ENCODE measurements at regions not wholly inside any gene's neighbourhood (a gene's known extent, or its start where the extent isn't known, plus 50 kb on each side); places are given as distances from the start of the nearest gene placed in this dataset.

- in situ Hi-C loops (cut with HindIII; ENCODE audit: low pct_unique_long_range_greater_than_20kb, low sequenced_read_pairs) (no loop called here), intact Hi-C loops (cut with micrococcal nuclease; ENCODE audit: unreplicated experiment) (no loop called here)
- H3K4me1 ChIP-seq (ENCODE audit: control insufficient read depth, insufficient read depth, low read length): no peaks in the 10 kb centered on the region
- no peak overlapping the region for H3K4me3 ChIP-seq (ENCODE audit: low read depth in 2 of 2, low read length in 2 of 2)
- TF ChIP-seq SIN3A (IDR thresholded peaks at IDR 0.05; ENCODE audit: borderline replicate concordance, insufficient read depth, low read depth, low read length) (no peak), TCF7L2 (IDR thresholded peaks at IDR 0.05; ENCODE audit: low read depth, low read length) (no peak), POLR2AphosphoS5 (IDR thresholded peaks at IDR 0.05; ENCODE audit: low read depth, low read length) (no peak)
- TF ChIP-seq, protein P1, sequence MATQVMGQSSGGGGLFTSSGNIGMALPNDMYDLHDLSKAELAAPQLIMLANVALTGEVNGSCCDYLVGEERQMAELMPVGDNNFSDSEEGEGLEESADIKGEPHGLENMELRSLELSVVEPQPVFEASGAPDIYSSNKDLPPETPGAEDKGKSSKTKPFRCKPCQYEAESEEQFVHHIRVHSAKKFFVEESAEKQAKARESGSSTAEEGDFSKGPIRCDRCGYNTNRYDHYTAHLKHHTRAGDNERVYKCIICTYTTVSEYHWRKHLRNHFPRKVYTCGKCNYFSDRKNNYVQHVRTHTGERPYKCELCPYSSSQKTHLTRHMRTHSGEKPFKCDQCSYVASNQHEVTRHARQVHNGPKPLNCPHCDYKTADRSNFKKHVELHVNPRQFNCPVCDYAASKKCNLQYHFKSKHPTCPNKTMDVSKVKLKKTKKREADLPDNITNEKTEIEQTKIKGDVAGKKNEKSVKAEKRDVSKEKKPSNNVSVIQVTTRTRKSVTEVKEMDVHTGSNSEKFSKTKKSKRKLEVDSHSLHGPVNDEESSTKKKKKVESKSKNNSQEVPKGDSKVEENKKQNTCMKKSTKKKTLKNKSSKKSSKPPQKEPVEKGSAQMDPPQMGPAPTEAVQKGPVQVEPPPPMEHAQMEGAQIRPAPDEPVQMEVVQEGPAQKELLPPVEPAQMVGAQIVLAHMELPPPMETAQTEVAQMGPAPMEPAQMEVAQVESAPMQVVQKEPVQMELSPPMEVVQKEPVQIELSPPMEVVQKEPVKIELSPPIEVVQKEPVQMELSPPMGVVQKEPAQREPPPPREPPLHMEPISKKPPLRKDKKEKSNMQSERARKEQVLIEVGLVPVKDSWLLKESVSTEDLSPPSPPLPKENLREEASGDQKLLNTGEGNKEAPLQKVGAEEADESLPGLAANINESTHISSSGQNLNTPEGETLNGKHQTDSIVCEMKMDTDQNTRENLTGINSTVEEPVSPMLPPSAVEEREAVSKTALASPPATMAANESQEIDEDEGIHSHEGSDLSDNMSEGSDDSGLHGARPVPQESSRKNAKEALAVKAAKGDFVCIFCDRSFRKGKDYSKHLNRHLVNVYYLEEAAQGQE (IDR thresholded peaks at IDR 0.05; ENCODE audit: insufficient read depth in 1 of 2, low read depth in 2 of 2, low read length in 1 of 2): no peak
- TF ChIP-seq, protein P2, sequence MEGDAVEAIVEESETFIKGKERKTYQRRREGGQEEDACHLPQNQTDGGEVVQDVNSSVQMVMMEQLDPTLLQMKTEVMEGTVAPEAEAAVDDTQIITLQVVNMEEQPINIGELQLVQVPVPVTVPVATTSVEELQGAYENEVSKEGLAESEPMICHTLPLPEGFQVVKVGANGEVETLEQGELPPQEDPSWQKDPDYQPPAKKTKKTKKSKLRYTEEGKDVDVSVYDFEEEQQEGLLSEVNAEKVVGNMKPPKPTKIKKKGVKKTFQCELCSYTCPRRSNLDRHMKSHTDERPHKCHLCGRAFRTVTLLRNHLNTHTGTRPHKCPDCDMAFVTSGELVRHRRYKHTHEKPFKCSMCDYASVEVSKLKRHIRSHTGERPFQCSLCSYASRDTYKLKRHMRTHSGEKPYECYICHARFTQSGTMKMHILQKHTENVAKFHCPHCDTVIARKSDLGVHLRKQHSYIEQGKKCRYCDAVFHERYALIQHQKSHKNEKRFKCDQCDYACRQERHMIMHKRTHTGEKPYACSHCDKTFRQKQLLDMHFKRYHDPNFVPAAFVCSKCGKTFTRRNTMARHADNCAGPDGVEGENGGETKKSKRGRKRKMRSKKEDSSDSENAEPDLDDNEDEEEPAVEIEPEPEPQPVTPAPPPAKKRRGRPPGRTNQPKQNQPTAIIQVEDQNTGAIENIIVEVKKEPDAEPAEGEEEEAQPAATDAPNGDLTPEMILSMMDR (IDR thresholded peaks at IDR 0.05): no peak
- ChIA-PET CTCF (no interaction called here), POLR2A (no interaction called here)
- no peaks in the 10 kb centered on the region for H3K9me3 ChIP-seq (ENCODE audit: control insufficient read depth, insufficient read depth, low read depth, low read length)
- ATAC-seq (no peak), DNase-seq (ENCODE audit: low read depth, low spot score) (peak; percentile 38)
- no peaks in the 10 kb centered on the region for H3K36me3 ChIP-seq (ENCODE audit: control insufficient read depth, insufficient read depth, low read length)
- BruUV-seq (replicated peaks): no TSS peak
- no peaks in the 10 kb centered on the region for H3K27me3 ChIP-seq (ENCODE audit: control insufficient read depth, insufficient read depth, low read length)
- no peak overlapping the region for H3K27ac ChIP-seq (ENCODE audit: low read length)
Measured at GRCh38 chr4:102439236-102439614, 61.9 kb upstream of the NFKB1 start.

GRCh38 chr4:102439812-102440211, 61.3 kb upstream of the NFKB1 start:
- no peaks in the 10 kb centered on the region for H3K27me3 ChIP-seq (ENCODE audit: control insufficient read depth, insufficient read depth, low read length)
- TF ChIP-seq TCF7L2 (IDR thresholded peaks at IDR 0.05; ENCODE audit: low read depth, low read length) (no peak), SIN3A (IDR thresholded peaks at IDR 0.05; ENCODE audit: borderline replicate concordance, insufficient read depth, low read depth, low read length) (no peak), POLR2AphosphoS5 (IDR thresholded peaks at IDR 0.05; ENCODE audit: low read depth, low read length) (no peak)
- TF ChIP-seq, protein P2 (IDR thresholded peaks at IDR 0.05): no peak
- TF ChIP-seq, protein P1 (IDR thresholded peaks at IDR 0.05; ENCODE audit: insufficient read depth in 1 of 2, low read depth in 2 of 2, low read length in 1 of 2): no peak
- ATAC-seq (no peak), DNase-seq (ENCODE audit: low read depth, low spot score) (no peak)
- no peaks in the 10 kb centered on the region for H3K4me1 ChIP-seq (ENCODE audit: control insufficient read depth, insufficient read depth, low read length)
- no peaks in the 10 kb centered on the region for H3K9me3 ChIP-seq (ENCODE audit: control insufficient read depth, insufficient read depth, low read depth, low read length)
- in situ Hi-C loops (cut with HindIII; ENCODE audit: low pct_unique_long_range_greater_than_20kb, low sequenced_read_pairs): no loop called here
- BruUV-seq (replicated peaks): no TSS peak
- no peak overlapping the region for H3K27ac ChIP-seq (ENCODE audit: low read length)
- CTCF ChIA-PET: no interaction called here
- no peak overlapping the region for H3K4me3 ChIP-seq (ENCODE audit: low read depth in 2 of 2, low read length in 2 of 2)
- intact Hi-C loops (cut with micrococcal nuclease; ENCODE audit: unreplicated experiment): loop anchor here (10.0 kb wide), 1 partner anchor 175 kb away; no protein-coding TSS in a partner anchor
- H3K36me3 ChIP-seq (ENCODE audit: control insufficient read depth, insufficient read depth, low read length): no peaks in the 10 kb centered on the region
- POLR2A ChIA-PET: no interaction called here
